ENCODE measurements at regions not wholly inside any gene's neighbourhood (a gene's known extent, or its start where the extent isn't known, plus 50 kb on each side); places are given as distances from the start of the nearest gene placed in this dataset.

DNA sequence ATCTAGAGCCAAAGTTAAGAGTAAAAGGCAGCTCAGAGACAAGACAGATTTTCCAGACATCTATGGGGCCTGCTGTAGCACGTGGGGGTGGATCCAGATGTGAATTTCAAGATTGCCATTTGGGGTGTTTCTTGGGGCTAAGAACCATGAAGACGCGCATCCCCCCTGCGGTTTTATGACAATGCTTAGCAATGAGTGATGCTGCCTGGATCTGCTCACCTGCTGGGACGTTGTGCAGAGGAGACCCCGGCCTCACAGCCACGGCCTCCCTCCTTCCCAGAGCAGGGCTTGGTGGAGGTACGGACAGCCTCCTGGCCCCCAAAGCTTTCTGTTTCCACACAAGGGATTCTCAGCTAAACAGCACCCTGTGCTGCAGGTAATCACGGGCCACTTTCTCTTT, 151.5 kb upstream of the DYNLRB2 start:
- TF ChIP-seq POLR2A (IDR thresholded peaks at IDR 0.05; ENCODE audit: low read depth), result no peak
- TF ChIP-seq CTCF (IDR thresholded peaks at IDR 0.05), result no peak
- TF ChIP-seq EP300 (IDR thresholded peaks at IDR 0.05), result no peak

Data from esophagus muscularis mucosa (tissue), 4 donors.